NB4 (cell line): ENCODE measurements at regions not wholly inside any gene's neighbourhood (a gene's known extent, or its start where the extent isn't known, plus 50 kb on each side); places are given as distances from the start of the nearest gene placed in this dataset.

Source experiments
- DNase-seq: peaks from one replicate; pipeline ENCODE4 v3.0.0; 2010; ENCODE audit warnings: low read depth
- H3K4me3 ChIP-seq: one replicate; pipeline ENCODE4 v1.5.1; 2011; ENCODE audit warnings: mild to moderate bottlenecking, low read depth, low read length, moderate library complexity
- CTCF ChIP-seq: IDR thresholded peaks from one replicate; pipeline ENCODE4 v1.5.1; 2012; ENCODE audit warnings: low read depth, low read length
- MAX ChIP-seq: IDR thresholded peaks from 2 replicates; pipeline ENCODE4 v1.6.1; 2011; ENCODE audit warnings: low read depth, low read length
- MYC ChIP-seq: IDR thresholded peaks from 2 replicates; pipeline ENCODE4 v1.6.1; 2011; ENCODE audit warnings: low read depth, low read length
- POLR2A ChIP-seq: IDR thresholded peaks from 2 replicates; pipeline ENCODE4 v1.6.1; 2011; ENCODE audit warnings: mild to moderate bottlenecking; ENCODE audit not compliant: insufficient read length; ENCODE audit errors: extremely low read depth

- no peak for TF ChIP-seq CTCF
- no peak for TF ChIP-seq MAX
- TF ChIP-seq MYC = no peak
- no peak for TF ChIP-seq POLR2A
- DNase-seq = no peak
- H3K4me3 ChIP-seq = no peak overlapping the region
Measured at GRCh38 chr22:46087816-46088277, 62.5 kb upstream of the PPARA start.

DNA sequence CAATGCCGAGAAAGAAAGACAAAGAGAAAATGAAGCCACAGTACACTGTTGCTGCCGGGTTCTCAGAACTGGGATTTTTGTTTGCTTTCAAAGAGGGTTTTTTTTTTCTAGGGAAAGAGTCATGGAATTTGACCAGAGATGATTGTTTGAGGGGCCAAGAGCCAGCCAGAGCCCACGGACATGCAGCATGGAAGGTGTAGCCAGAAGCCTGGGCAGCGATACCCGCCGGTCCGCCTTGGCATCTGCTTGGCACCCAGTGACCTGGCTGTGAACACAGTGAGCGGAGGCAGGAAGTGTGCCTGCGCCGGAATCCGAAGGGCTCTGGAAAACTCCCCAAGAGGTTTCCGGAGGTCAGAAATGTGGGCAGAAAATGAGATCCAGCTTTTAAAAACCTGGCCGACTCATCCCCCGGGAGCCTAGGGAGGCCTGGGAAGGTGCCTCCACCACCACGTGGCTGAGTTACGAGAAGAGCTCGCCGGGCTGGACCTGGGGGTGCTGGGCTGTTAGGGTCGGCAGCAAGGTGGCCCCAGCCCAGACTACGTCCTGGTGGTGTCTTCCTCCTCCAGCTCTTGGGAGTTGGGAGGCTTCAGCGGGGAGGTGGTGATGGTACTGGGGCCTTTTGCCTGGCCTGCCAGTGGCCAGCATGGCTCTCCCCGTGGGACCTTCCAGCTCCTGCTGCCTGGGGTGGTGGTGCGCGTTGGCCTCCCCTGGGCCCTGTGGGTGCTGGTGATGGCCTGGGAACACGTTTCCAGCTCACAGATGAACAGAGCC is 61.6 kb upstream of the PPARA start:
- H3K4me3 ChIP-seq = no peak overlapping the region
- TF ChIP-seq MAX = no peak
- no peak for TF ChIP-seq POLR2A
- no peak for TF ChIP-seq CTCF
- TF ChIP-seq MYC = no peak
- DNase-seq = no peak

GRCh38 chr22:46089426-46090035 is 60.8 kb upstream of the PPARA start:
- H3K4me3 ChIP-seq = no peak overlapping the region
- no peak for TF ChIP-seq MYC
- TF ChIP-seq CTCF = no peak
- no peak for DNase-seq

DNA sequence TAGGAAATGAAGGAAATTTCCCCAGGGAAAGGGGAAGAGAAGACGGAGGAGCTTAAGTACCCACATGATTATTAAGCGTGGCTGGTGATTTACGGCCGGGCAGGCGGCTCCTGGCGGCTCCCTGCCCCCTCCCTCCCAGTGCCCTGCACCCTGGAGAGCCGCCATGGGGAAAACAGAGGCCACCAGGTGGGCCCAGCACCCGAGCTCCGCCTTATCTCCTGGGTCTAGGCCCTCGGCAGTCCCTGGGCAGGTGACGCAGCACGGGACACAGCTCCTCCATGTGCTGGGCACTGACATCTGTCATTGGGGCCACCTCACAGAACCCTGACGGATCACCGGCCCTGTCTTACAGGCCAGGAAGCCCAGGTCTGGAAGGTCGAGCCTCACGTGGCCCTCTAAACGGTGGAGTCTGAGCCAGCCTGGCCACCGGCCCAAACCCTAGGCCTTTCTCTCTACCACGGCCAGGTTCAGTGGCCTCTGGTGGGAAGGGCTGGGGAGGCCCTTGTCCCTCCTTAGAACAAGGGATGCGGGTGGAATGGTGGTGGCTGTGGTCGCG is 60.2 kb upstream of the PPARA start:
- no peak overlapping the region for H3K4me3 ChIP-seq
- TF ChIP-seq POLR2A = no peak
- no peak for TF ChIP-seq MAX
- no peak for TF ChIP-seq MYC
- DNase-seq = no peak

GRCh38 chr22:46090631-46091201 is 59.6 kb upstream of the PPARA start:
- no peak for DNase-seq
- TF ChIP-seq POLR2A (no peak), MYC (no peak), CTCF (no peak)
- no peak overlapping the region for H3K4me3 ChIP-seq

GRCh38 chr22:46091277-46091977 is 58.9 kb upstream of the PPARA start:
- no peak overlapping the region for H3K4me3 ChIP-seq
- TF ChIP-seq CTCF = no peak
- no peak for TF ChIP-seq MYC
- no peak for TF ChIP-seq POLR2A
- TF ChIP-seq MAX = no peak
- DNase-seq = no peak
